RWPE1 (cell line): ENCODE measurements at regions not wholly inside any gene's neighbourhood (a gene's known extent, or its start where the extent isn't known, plus 50 kb on each side); places are given as distances from the start of the nearest gene placed in this dataset.
"Not testable (repeated sequence)": the region's sequence is repeated elsewhere in the genome, so short reads cannot be mapped to it uniquely, and the experiment has no call there.

Experiments used
- CTCF ChIA-PET: fragments of 350-600 bp; sonication (Branson Sonifier 250); formaldehyde crosslinking; extraction: SDS; loops from one replicate; lab custom pipeline; 2021; lab: Yijun Ruan, JAX
- POLR2A ChIA-PET: fragments of 400-600 bp; formaldehyde crosslinking; extraction: SDS; loops from one replicate; lab custom pipeline; 2020; ENCODE audit warnings: antibody characterized with exemption; ENCODE audit not compliant: low non-redundant PET; lab: Yijun Ruan, JAX
- DNase-seq: peaks from one replicate; pipeline ENCODE4 v3.0.0; 2012; ENCODE audit warnings: low spot score
- H3K27ac ChIP-seq: fragments of 450-650 bp; 2 replicates; pipeline ENCODE4 v1.5.1; 2017
- CTCF ChIP-seq: fragments of 450-650 bp; conservative IDR thresholded peaks from 2 replicates; pipeline ENCODE4 v1.5.1; 2017; ENCODE audit warnings: low read depth, mild to moderate bottlenecking

- H3K27ac ChIP-seq, result no peak overlapping the region
- ChIA-PET CTCF (no interaction called here), POLR2A (no interaction called here)
- no peak for TF ChIP-seq CTCF
- no peak for DNase-seq
Observed at GRCh38 chr7:152579070-152579469, 96.9 kb downstream of the XRCC2 start.

- ChIA-PET CTCF (interaction anchor here (0.6 kb wide), 1 partner anchor 10 kb away, joined by 4 read pairs; no protein-coding TSS in a partner anchor), POLR2A (no interaction called here)
- no peak overlapping the region for H3K27ac ChIP-seq
- TF ChIP-seq CTCF, result no peak
- no peak for DNase-seq
Observed at GRCh38 chr7:152577339-152577738, 98.6 kb downstream of the XRCC2 start.

- TF ChIP-seq CTCF, result no peak
- no peak overlapping the region for H3K27ac ChIP-seq
- ChIA-PET CTCF (no interaction called here), POLR2A (no interaction called here)
- DNase-seq, result no peak
Observed at GRCh38 chr7:152574892-152575548, 100.9 kb downstream of the XRCC2 start.

- H3K27ac ChIP-seq, DNase-seq, POLR2A ChIA-PET: not testable (repeated sequence)
- CTCF ChIA-PET, result interaction anchor here (0.6 kb wide), 1 partner anchor 1297 kb away, joined by 3 read pairs; no protein-coding TSS in a partner anchor
Observed at GRCh38 chr7:152573186-152573585, 102.8 kb downstream of the XRCC2 start.

- CTCF ChIA-PET, result no interaction called here
- DNase-seq, result no peak
- POLR2A ChIA-PET, result no interaction called here
- H3K27ac ChIP-seq, result no peak overlapping the region
- TF ChIP-seq CTCF, result no peak
Observed at GRCh38 chr7:152572101-152572500, 103.8 kb downstream of the XRCC2 start.

GRCh38 chr7:152571068-152571467 lies 104.9 kb downstream of the XRCC2 start:
- H3K27ac ChIP-seq, result no peak overlapping the region
- ChIA-PET CTCF (interaction anchor here (0.5 to 0.6 kb wide), 2 partner anchors 48 to 187 kb away, joined by 4 to 9 read pairs; no protein-coding TSS in a partner anchor), POLR2A (no interaction called here)
- no peak for DNase-seq
- no peak for TF ChIP-seq CTCF

GRCh38 chr7:152568972-152569371 lies 107.0 kb downstream of the XRCC2 start:
- ChIA-PET CTCF (no interaction called here), POLR2A (no interaction called here)
- TF ChIP-seq CTCF, result no peak

More at GRCh38 chr7:152568972-152569371, 107.0 kb downstream of the XRCC2 start:
- H3K27ac ChIP-seq, result no peak overlapping the region
- DNase-seq, result no peak
